BLaER1 treated with 17β-estradiol and CSF1 and Interleukin-3, amounts not matched to agents 10 nM and 100 nM (cell line): ENCODE measurements at regions not wholly inside any gene's neighbourhood (a gene's known extent, or its start where the extent isn't known, plus 50 kb on each side); places are given as distances from the start of the nearest gene placed in this dataset.

Experiments used
- H3K27ac ChIP-seq, 11 experiments: shearing (Covaris generic); formaldehyde crosslinking; 2 replicates each; pipeline ENCODE4 v1.8.1; 2022
- H3K27me3 ChIP-seq, 11 experiments: shearing (Covaris generic); formaldehyde crosslinking; 2 replicates each; pipeline ENCODE4 v1.8.1; 2022
- H3K36me3 ChIP-seq, 11 experiments: shearing (Covaris generic); formaldehyde crosslinking; 2 replicates each; pipeline ENCODE4 v1.8.1; 2022
- H3K4me1 ChIP-seq, 10 experiments: shearing (Covaris generic); formaldehyde crosslinking; 2 replicates each; pipeline ENCODE4 v1.8.1; 2022
- H3K4me2 ChIP-seq, 11 experiments: shearing (Covaris generic); formaldehyde crosslinking; 2 replicates each; pipeline ENCODE4 v1.8.1; 2022
- H3K4me3 ChIP-seq, 10 experiments: shearing (Covaris generic); formaldehyde crosslinking; 2 replicates each; pipeline ENCODE4 v1.8.1; 2022
- H3K9ac ChIP-seq, 11 experiments: shearing (Covaris generic); formaldehyde crosslinking; 2 replicates each; pipeline ENCODE4 v1.8.1; 2022
- H3K9me3 ChIP-seq, 11 experiments: shearing (Covaris generic); formaldehyde crosslinking; replicated peaks in 1 of 11; 2 replicates each; pipeline ENCODE4 v1.8.1; 2022
- H4K20me1 ChIP-seq, 11 experiments: shearing (Covaris generic); formaldehyde crosslinking; 2 replicates each; pipeline ENCODE4 v1.8.1; 2022
- Cebpa-rat ChIP-seq, 11 experiments: shearing (Covaris generic); IDR thresholded peaks; 2 replicates each; pipeline ENCODE4 v1.8.1; 2022

GRCh38 chr9:75715360-75715759, 175.1 kb upstream of the PCSK5 start:
- no peak for TF ChIP-seq Cebpa-rat (IDR thresholded peaks at IDR 0.05)
- Histone ChIP-seq H3K4me2 (no peak overlapping the region), H3K27ac (no peak overlapping the region), H3K9ac (no peak overlapping the region), H3K4me1 (no peaks in the 10 kb centered on the region), H3K36me3 (no peaks in the 10 kb centered on the region), H3K27me3 (no peaks in the 10 kb centered on the region), H4K20me1 (no peaks in the 10 kb centered on the region), H3K9me3 (no peaks in the 10 kb centered on the region), H3K4me3 (no peak overlapping the region)

GRCh38 chr9:75718677-75719076, 171.8 kb upstream of the PCSK5 start:
- H3K4me3 ChIP-seq = no peak overlapping the region
- H3K36me3 ChIP-seq = no peaks in the 10 kb centered on the region
- no peaks in the 10 kb centered on the region for H3K4me1 ChIP-seq
- no peaks in the 10 kb centered on the region for H3K9me3 ChIP-seq
- no peaks in the 10 kb centered on the region for H4K20me1 ChIP-seq
- no peak overlapping the region for H3K4me2 ChIP-seq
- H3K27me3 ChIP-seq = no peaks in the 10 kb centered on the region
- TF ChIP-seq Cebpa-rat (IDR thresholded peaks at IDR 0.05) = no peak
- H3K9ac ChIP-seq = no peak overlapping the region
- no peak overlapping the region for H3K27ac ChIP-seq

GRCh38 chr9:75728391-75728790, 162.1 kb upstream of the PCSK5 start:
- no peaks in the 10 kb centered on the region for H3K36me3 ChIP-seq
- no peaks in the 10 kb centered on the region for H3K27me3 ChIP-seq
- no peak overlapping the region for H3K4me3 ChIP-seq
- no peaks in the 10 kb centered on the region for H3K4me1 ChIP-seq
- H3K4me2 ChIP-seq = no peak overlapping the region
- H3K27ac ChIP-seq = no peak overlapping the region
- no peak overlapping the region for H3K9ac ChIP-seq
- H3K9me3 ChIP-seq = no peaks in the 10 kb centered on the region
- no peak for TF ChIP-seq Cebpa-rat (IDR thresholded peaks at IDR 0.05)
- H4K20me1 ChIP-seq = no peaks in the 10 kb centered on the region

DNA sequence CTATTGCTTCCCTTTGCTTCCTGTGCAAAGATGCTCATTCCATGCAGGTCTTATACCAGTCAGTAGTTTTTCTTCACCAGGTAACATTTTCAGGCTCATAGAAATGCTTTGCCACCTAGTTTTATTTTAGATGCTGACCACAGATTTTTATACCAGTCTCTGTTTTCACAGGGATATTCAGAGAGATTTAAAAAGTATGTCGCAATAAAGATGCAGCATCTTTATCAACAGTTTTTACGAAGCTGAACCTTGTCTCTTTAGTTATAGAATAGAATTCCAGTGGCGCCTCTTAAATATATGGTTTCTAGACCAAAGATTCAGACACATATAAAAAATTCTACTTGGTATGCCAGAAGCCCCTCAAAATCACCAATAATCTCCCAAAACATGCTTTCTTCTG, 155.7 kb upstream of the PCSK5 start:
- Histone ChIP-seq H3K36me3 (no peaks in the 10 kb centered on the region), H3K27me3 (no peaks in the 10 kb centered on the region), H3K9ac (no peak overlapping the region), H3K4me3 (no peak overlapping the region), H3K4me2 (no peak overlapping the region), H4K20me1 (no peaks in the 10 kb centered on the region), H3K9me3 (peaks cover 0 to 11% (median 0%) of the 10 kb centered on the region in 11 experiments; a peak in 4 of 22 replicates), H3K27ac (no peak overlapping the region), H3K4me1 (peaks cover 0 to 2% (median 0%) of the 10 kb centered on the region in 10 experiments; a peak in 4 of 20 replicates)
- TF ChIP-seq Cebpa-rat (IDR thresholded peaks at IDR 0.05) = peak in 6 of 11 experiments; percentile 10 to 80 (median 54); a peak in 6 of 22 replicates

- Histone ChIP-seq H3K4me2 (peak overlapping the region in 5 of 11 experiments; percentile 10 to 38 (median 26); a peak in 4 of 22 replicates), H3K36me3 (no peaks in the 10 kb centered on the region), H3K9me3 (peaks cover 0 to 13% (median 0%) of the 10 kb centered on the region in 11 experiments; a peak in 6 of 22 replicates), H3K4me3 (no peak overlapping the region), H3K4me1 (peaks cover 0 to 8% (median 3%) of the 10 kb centered on the region in 10 experiments; a peak in 5 of 20 replicates), H4K20me1 (no peaks in the 10 kb centered on the region), H3K27me3 (no peaks in the 10 kb centered on the region), H3K9ac (no peak overlapping the region), H3K27ac (no peak overlapping the region)
- no peak for TF ChIP-seq Cebpa-rat (IDR thresholded peaks at IDR 0.05)
Observed at GRCh38 chr9:75739884-75740611, 150.4 kb upstream of the PCSK5 start.

- Histone ChIP-seq H4K20me1 (no peaks in the 10 kb centered on the region), H3K9ac (no peak overlapping the region), H3K27me3 (no peaks in the 10 kb centered on the region), H3K9me3 (peaks cover 0 to 10% (median 0%) of the 10 kb centered on the region in 11 experiments; a peak in 3 of 22 replicates), H3K36me3 (no peaks in the 10 kb centered on the region), H3K4me2 (no peak overlapping the region), H3K4me1 (peaks cover 0 to 8% (median 3%) of the 10 kb centered on the region in 10 experiments; a peak in 5 of 20 replicates), H3K4me3 (no peak overlapping the region), H3K27ac (no peak overlapping the region)
- no peak for TF ChIP-seq Cebpa-rat (IDR thresholded peaks at IDR 0.05)
Observed at GRCh38 chr9:75743855-75744254, 146.6 kb upstream of the PCSK5 start.

DNA sequence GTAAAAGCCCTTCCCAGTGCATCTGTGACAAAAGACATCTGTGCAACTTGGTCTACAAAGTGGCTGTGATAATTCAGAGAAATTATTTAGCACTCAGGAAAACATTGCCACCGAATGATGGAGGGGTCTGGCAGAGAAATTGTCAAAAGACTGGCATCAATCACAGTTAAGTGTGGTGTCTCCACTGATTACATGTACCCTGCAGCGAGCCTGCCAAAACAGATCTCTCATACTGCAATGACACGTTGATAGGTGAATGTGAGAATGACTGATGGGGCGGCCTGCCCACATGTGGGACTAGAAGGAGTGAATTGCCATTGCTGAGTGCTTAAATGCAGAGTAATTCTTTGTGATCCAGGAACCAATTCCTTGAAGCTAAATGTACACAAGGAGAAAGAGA, 136.4 kb upstream of the PCSK5 start:
- no peaks in the 10 kb centered on the region for H4K20me1 ChIP-seq
- H3K9me3 ChIP-seq = peaks cover 0 to 16% (median 0%) of the 10 kb centered on the region in 11 experiments; a peak in 3 of 22 replicates
- H3K27me3 ChIP-seq = no peaks in the 10 kb centered on the region
- TF ChIP-seq Cebpa-rat (IDR thresholded peaks at IDR 0.05) = no peak
- no peak overlapping the region for H3K27ac ChIP-seq
- no peak overlapping the region for H3K9ac ChIP-seq
- no peaks in the 10 kb centered on the region for H3K4me1 ChIP-seq
- H3K36me3 ChIP-seq = no peaks in the 10 kb centered on the region
- H3K4me2 ChIP-seq = no peak overlapping the region
- no peak overlapping the region for H3K4me3 ChIP-seq

DNA sequence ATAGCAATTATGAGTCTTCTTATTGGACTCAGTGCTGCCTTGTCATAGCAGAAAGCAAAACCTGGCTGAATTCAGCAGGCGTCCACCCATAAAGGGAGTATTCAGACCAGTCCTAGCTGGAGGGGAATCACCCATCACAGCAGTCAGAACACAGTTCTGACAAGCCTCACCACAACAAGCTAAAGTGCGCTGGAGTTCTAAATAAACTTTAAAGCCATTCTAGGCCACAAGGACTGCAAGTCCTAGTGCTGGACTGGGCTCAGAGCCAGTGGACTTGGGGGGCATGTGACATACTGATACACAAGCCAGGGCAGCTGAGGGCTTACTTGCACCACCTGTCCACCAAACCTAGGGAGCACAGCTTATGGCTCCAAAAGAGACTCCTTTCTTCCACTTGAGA, 115.3 kb upstream of the PCSK5 start:
- Histone ChIP-seq H3K4me1 (no peaks in the 10 kb centered on the region), H3K27me3 (no peaks in the 10 kb centered on the region), H3K27ac (no peak overlapping the region), H4K20me1 (no peaks in the 10 kb centered on the region), H3K36me3 (no peaks in the 10 kb centered on the region), H3K9me3 (peaks cover 0 to 16% (median 12%) of the 10 kb centered on the region in 11 experiments; a peak in 15 of 22 replicates), H3K4me2 (no peak overlapping the region), H3K4me3 (no peak overlapping the region), H3K9ac (no peak overlapping the region)
- TF ChIP-seq Cebpa-rat (IDR thresholded peaks at IDR 0.05) = no peak

DNA sequence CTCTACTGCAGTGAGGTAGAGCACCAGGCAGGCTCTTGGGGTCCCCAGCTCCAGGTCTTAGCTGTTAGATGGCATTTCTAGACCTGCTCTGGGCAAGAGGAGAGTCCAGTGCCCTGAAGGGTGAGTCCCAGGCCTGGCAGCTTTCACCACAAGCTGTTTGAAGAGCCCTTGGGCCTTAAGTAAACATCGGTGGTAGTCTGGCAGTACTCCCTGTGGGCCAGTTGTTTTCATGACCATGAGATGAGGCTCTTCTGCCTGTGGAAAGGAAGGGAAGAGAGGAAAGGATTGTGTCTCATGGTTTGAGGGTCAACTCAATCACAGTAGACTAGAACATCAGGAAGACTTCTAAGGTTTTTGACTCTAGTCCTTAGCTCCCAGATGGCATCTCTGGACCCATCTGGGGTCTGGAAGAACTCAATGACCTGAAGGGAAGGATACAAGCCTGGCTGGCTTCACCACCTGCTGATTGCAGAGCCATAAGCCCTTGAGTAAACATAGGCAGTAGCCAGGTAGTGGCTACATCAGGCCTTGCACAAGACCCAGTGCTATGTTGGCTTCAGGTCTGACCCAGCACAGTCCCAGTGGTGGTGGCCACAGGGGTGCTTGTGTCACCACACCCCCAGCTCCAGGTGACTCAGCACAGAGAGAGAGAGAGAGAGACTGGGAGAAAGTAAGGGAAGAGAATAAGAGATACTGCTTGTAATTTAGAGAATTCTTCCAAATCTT, 114.3 kb upstream of the PCSK5 start:
- Histone ChIP-seq H3K36me3 (no peaks in the 10 kb centered on the region), H3K9me3 (peaks cover 0 to 13% (median 11%) of the 10 kb centered on the region in 11 experiments; a peak in 15 of 22 replicates), H3K9ac (no peak overlapping the region), H4K20me1 (no peaks in the 10 kb centered on the region), H3K4me3 (no peak overlapping the region), H3K27ac (no peak overlapping the region), H3K4me1 (no peaks in the 10 kb centered on the region), H3K27me3 (no peaks in the 10 kb centered on the region), H3K4me2 (no peak overlapping the region)
- TF ChIP-seq Cebpa-rat (IDR thresholded peaks at IDR 0.05) = no peak
